Epidermal melanocyte (primary cell): ENCODE measurements at regions not wholly inside any gene's neighbourhood (a gene's known extent, or its start where the extent isn't known, plus 50 kb on each side); places are given as distances from the start of the nearest gene placed in this dataset.
"Not testable (repeated sequence)": the region's sequence is repeated elsewhere in the genome, so short reads cannot be mapped to it uniquely, and the experiment has no call there.

Experiments
- DNase-seq: peaks from one replicate; pipeline ENCODE4 v3.0.0; 2011; ENCODE audit warnings: low spot score; ENCODE audit not compliant: insufficient read length

- DNase-seq = no peak
These were observed 416.9 kb downstream of the PSAT1 start for GRCh38 chr9:78713614-78714405.

- no peak for DNase-seq
These were observed 417.7 kb downstream of the PSAT1 start for GRCh38 chr9:78714576-78714975.

GRCh38 chr9:78719029-78719428 is 422.1 kb downstream of the PSAT1 start:
- not testable (repeated sequence) for DNase-seq

- DNase-seq = no peak
These were observed 428.0 kb downstream of the PSAT1 start for GRCh38 chr9:78724896-78725295.

- DNase-seq = no peak
These were observed 428.6 kb downstream of the PSAT1 start for GRCh38 chr9:78725503-78725902.

- no peak for DNase-seq
These were observed 448.4 kb downstream of the PSAT1 start for GRCh38 chr9:78745331-78745730.

GRCh38 chr9:78746010-78746409 is 449.1 kb downstream of the PSAT1 start:
- no peak for DNase-seq

GRCh38 chr9:78753039-78753438 is 456.1 kb downstream of the PSAT1 start:
- DNase-seq = no peak

- no peak for DNase-seq
These were observed 460.0 kb downstream of the PSAT1 start for GRCh38 chr9:78756813-78757510.

- no peak for DNase-seq
These were observed 466.5 kb downstream of the PSAT1 start for GRCh38 chr9:78763424-78763823.

GRCh38 chr9:78765861-78766260 is 468.9 kb downstream of the PSAT1 start:
- DNase-seq = no peak

- DNase-seq = no peak
These were observed 470.6 kb downstream of the PSAT1 start for GRCh38 chr9:78767490-78767889.

GRCh38 chr9:78769690-78770089 is 472.8 kb downstream of the PSAT1 start:
- DNase-seq = no peak

GRCh38 chr9:78775211-78775610 is 478.3 kb downstream of the PSAT1 start:
- DNase-seq = no peak

GRCh38 chr9:78775696-78776295 is 478.9 kb downstream of the PSAT1 start:
- DNase-seq = no peak

GRCh38 chr9:78777747-78778146 is 480.8 kb downstream of the PSAT1 start:
- DNase-seq = no peak

- no peak for DNase-seq
These were observed 481.4 kb downstream of the PSAT1 start for GRCh38 chr9:78778318-78778717.

GRCh38 chr9:78778861-78779374 is 482.0 kb downstream of the PSAT1 start:
- DNase-seq = no peak

GRCh38 chr9:78781681-78782080 is 484.8 kb downstream of the PSAT1 start:
- DNase-seq = no peak

- DNase-seq = no peak
These were observed 485.3 kb downstream of the PSAT1 start for GRCh38 chr9:78782234-78782633.

GRCh38 chr9:78782858-78783257 is 485.9 kb downstream of the PSAT1 start:
- no peak for DNase-seq

GRCh38 chr9:78783743-78784142 is 486.8 kb downstream of the PSAT1 start:
- no peak for DNase-seq
